HCT116 (cell line): ENCODE measurements at regions not wholly inside any gene's neighbourhood (a gene's known extent, or its start where the extent isn't known, plus 50 kb on each side); places are given as distances from the start of the nearest gene placed in this dataset.

Experiments
- ATAC-seq: fragments of 200-7000 bp; cut with Tn5 transposase; 2 replicates; pipeline ENCODE4 v1.9.1; 2020; ENCODE audit warnings: mild to moderate bottlenecking, moderate library complexity
- BruUV-seq: library from RNA; stranded (reverse); fragments of 400-500 nt; replicated peaks from 2 replicates; lab custom pipeline; 2021; lab: Mats Ljungman, UMichigan
- CTCF ChIA-PET: fragments of 300-600 bp; sonication (Branson Sonifier 250); formaldehyde crosslinking; loops from one replicate; lab custom pipeline; 2021; ENCODE audit warnings: antibody characterized with exemption; lab: Charles Lee
- POLR2A ChIA-PET: fragments of 300-600, 350-600 bp; sonication (Branson Sonifier 250); formaldehyde crosslinking; loops from one replicate; lab custom pipeline; 2021; ENCODE audit warnings: antibody characterized with exemption; lab: Charles Lee
- RAD21 ChIA-PET, 2 experiments: fragments of 300-600 bp; sonication (Branson Sonifier 250); formaldehyde crosslinking; loops; one replicate each; lab custom pipeline; 2023; ENCODE audit warnings: low total read pairs in 2 of 2; ENCODE audit not compliant: uncharacterized antibody in 2 of 2, unreplicated experiment in 2 of 2, low non-redundant PET in 1 of 2; lab: Charles Lee
- DNase-seq: peaks from one replicate; pipeline ENCODE4 v3.0.0-alpha.2; 2010; ENCODE audit warnings: low read depth, low spot score
- H2AFZ ChIP-seq: fragments of 200-600 bp; shearing (Covaris generic), sonication (generic); 2 replicates; pipeline ENCODE4 v1.6.1; 2017; ENCODE audit warnings: low read depth, mixed run types, mixed read lengths, antibody characterized with exemption, low read length; ENCODE audit not compliant: poor library complexity, severe bottlenecking
- H3K27ac ChIP-seq: 2 replicates; pipeline ENCODE4 v1.5.1; 2012; ENCODE audit warnings: low read depth, low read length
- H3K27me3 ChIP-seq: fragments of 200-600 bp; sonication (generic); 2 replicates; pipeline ENCODE4 v1.6.1; 2016; ENCODE audit warnings: mixed run types, low read length, mixed read lengths; ENCODE audit not compliant: insufficient read depth
- H3K36me3 ChIP-seq, 2 experiments: fragments of 200-500 bp in 1 of 2; fragments of 200-600 bp in 1 of 2; sonication (Bioruptor generic) in 1 of 2; sonication (generic) in 1 of 2; 2 replicates each; pipeline versions ENCODE4 v1.5.1 to v1.6.1; 2014 to 2016; ENCODE audit warnings: low read length in 2 of 2, inconsistent platforms in 1 of 2, mixed read lengths in 1 of 2, mixed run types in 1 of 2; ENCODE audit not compliant: insufficient read depth in 2 of 2, control insufficient read depth in 1 of 2
- H3K4me1 ChIP-seq, 2 experiments: fragments of 200-600 bp in 1 of 2; sonication (generic) in 1 of 2; 2 replicates each; pipeline versions ENCODE4 v1.5.1 to v1.6.1; 2012 to 2017; ENCODE audit warnings: low read length in 2 of 2, inconsistent platforms in 1 of 2, mild to moderate bottlenecking in 1 of 2, mixed read lengths in 1 of 2, mixed run types in 1 of 2, moderate library complexity in 1 of 2; ENCODE audit not compliant: insufficient read depth in 2 of 2, control insufficient read depth in 1 of 2
- H3K4me2 ChIP-seq: fragments of 200-600 bp; sonication (generic); 2 replicates; pipeline ENCODE4 v1.6.1; 2017; ENCODE audit warnings: mixed run types, low read length, mixed read lengths
- H3K4me3 ChIP-seq, 2 experiments: fragments of 200-600 bp in 1 of 2; sonication (generic) in 1 of 2; replicated peaks in 1 of 2; 2 replicates each; pipeline ENCODE4 v1.5.1; 2011 to 2016; ENCODE audit warnings: low read length in 2 of 2, control low read depth in 1 of 2, low read depth in 1 of 2, mild to moderate bottlenecking in 1 of 2, mixed read lengths in 1 of 2, mixed run types in 1 of 2
- H3K79me2 ChIP-seq: fragments of 200-600 bp; sonication (generic); 2 replicates; pipeline ENCODE4 v1.6.1; 2017; ENCODE audit warnings: mild to moderate bottlenecking, mixed run types, low read length, moderate library complexity, mixed read lengths; ENCODE audit not compliant: insufficient read depth
- H3K9ac ChIP-seq: fragments of 200-600 bp; sonication (generic); 2 replicates; pipeline ENCODE4 v1.6.1; 2016; ENCODE audit warnings: low read length, mixed read lengths
- H3K9me2 ChIP-seq: fragments of 200-600 bp; sonication (generic), shearing (Covaris generic); 2 replicates; pipeline ENCODE4 v1.6.1; 2017; ENCODE audit warnings: mixed run types, mild to moderate bottlenecking, moderate library complexity; ENCODE audit not compliant: insufficient read depth
- H3K9me3 ChIP-seq, 2 experiments: fragments of 200-500 bp in 1 of 2; fragments of 200-600 bp in 1 of 2; sonication (Bioruptor generic) in 1 of 2; sonication (generic) in 1 of 2; 2 replicates each; pipeline ENCODE4 v1.6.1; 2014 to 2017; ENCODE audit warnings: low read length in 2 of 2, mixed read lengths in 2 of 2, inconsistent platforms in 1 of 2, low read depth in 1 of 2, mild to moderate bottlenecking in 1 of 2, mixed run types in 1 of 2, moderate library complexity in 1 of 2; ENCODE audit not compliant: control insufficient read depth in 1 of 2, insufficient read depth in 1 of 2
- H4K20me1 ChIP-seq: fragments of 200-600 bp; sonication (generic), shearing (Covaris generic); 2 replicates; pipeline ENCODE4 v1.6.1; 2017; ENCODE audit warnings: mixed run types, mild to moderate bottlenecking, moderate library complexity; ENCODE audit not compliant: insufficient read depth
- CBX3 ChIP-seq: IDR thresholded peaks from 2 replicates; pipeline ENCODE4 v1.6.1; 2012; ENCODE audit warnings: low read depth
- CEBPB ChIP-seq: IDR thresholded peaks from 2 replicates; pipeline ENCODE4 v1.6.1; 2012; ENCODE audit warnings: low read depth
- ELF1 ChIP-seq: IDR thresholded peaks from 2 replicates; pipeline ENCODE4 v1.6.1; 2012; ENCODE audit warnings: low read depth, borderline replicate concordance
- EZH2phosphoT487 ChIP-seq: fragments of 200-600 bp; IDR thresholded peaks from 2 replicates; pipeline ENCODE4 v1.6.1; 2018; ENCODE audit warnings: antibody characterized with exemption, borderline replicate concordance
- FOSL1 ChIP-seq: IDR thresholded peaks from 2 replicates; pipeline ENCODE4 v1.6.1; 2012; ENCODE audit warnings: low read depth
- JUND ChIP-seq: IDR thresholded peaks from 2 replicates; pipeline ENCODE4 v1.6.1; 2012
- POLR2A ChIP-seq: IDR thresholded peaks from 2 replicates; pipeline ENCODE4 v1.7.0; 2011; ENCODE audit warnings: borderline replicate concordance; ENCODE audit not compliant: insufficient read depth, insufficient read length; ENCODE audit errors: extremely low read depth
- POLR2AphosphoS5 ChIP-seq: IDR thresholded peaks from 2 replicates; pipeline ENCODE4 v1.6.1; 2011; ENCODE audit warnings: mild to moderate bottlenecking, low read depth, low read length, moderate library complexity
- RAD21 ChIP-seq: IDR thresholded peaks from 2 replicates; pipeline ENCODE4 v1.6.1; 2012; ENCODE audit warnings: low read depth, mild to moderate bottlenecking
- SIN3A ChIP-seq: IDR thresholded peaks from 2 replicates; pipeline ENCODE4 v1.6.1; 2012; ENCODE audit warnings: low read depth
- SP1 ChIP-seq: IDR thresholded peaks from 2 replicates; pipeline ENCODE4 v1.6.1; 2012; ENCODE audit warnings: low read depth
- SRF ChIP-seq: IDR thresholded peaks from 2 replicates; pipeline ENCODE4 v1.6.1; 2012; ENCODE audit warnings: low read depth
- ZFX ChIP-seq: fragments of 450-650 bp; IDR thresholded peaks from 2 replicates; pipeline ENCODE4 v1.6.1; 2017
- intact Hi-C: fragments of 100-400 bp; cut with micrococcal nuclease; formaldehyde crosslinking; loops from 2 replicates; pipeline ENCODE4 v1.10.0; 2022
- TF ChIP-seq, protein P1 (sequence below): IDR thresholded peaks from 2 replicates; pipeline ENCODE4 v1.6.1; 2011; ENCODE audit warnings: mild to moderate bottlenecking, low read length, moderate library complexity; ENCODE audit not compliant: insufficient replicate concordance; ENCODE audit errors: extremely low read depth
- TF ChIP-seq, protein P2 (sequence below): IDR thresholded peaks from 2 replicates; pipeline ENCODE4 v1.6.1; 2012
- TF ChIP-seq, protein P3 (sequence below), 3 experiments: fragments of 200-600 bp in 1 of 3; sonication (generic) in 1 of 3; IDR thresholded peaks in 2 of 3; conservative IDR thresholded peaks in 1 of 3; 2 replicates each; pipeline ENCODE4 v1.5.1; 2012 to 2017; ENCODE audit warnings: low read depth in 2 of 3, low read length in 2 of 3, antibody characterized with exemption in 1 of 3, borderline replicate concordance in 1 of 3, control low read depth in 1 of 3, mild to moderate bottlenecking in 1 of 3, mixed read lengths in 1 of 3, mixed run types in 1 of 3, moderate library complexity in 1 of 3; ENCODE audit not compliant: insufficient read depth in 1 of 3
- TF ChIP-seq, protein P4 (sequence below): IDR thresholded peaks from 2 replicates; pipeline ENCODE4 v1.6.1; 2012

DNA sequence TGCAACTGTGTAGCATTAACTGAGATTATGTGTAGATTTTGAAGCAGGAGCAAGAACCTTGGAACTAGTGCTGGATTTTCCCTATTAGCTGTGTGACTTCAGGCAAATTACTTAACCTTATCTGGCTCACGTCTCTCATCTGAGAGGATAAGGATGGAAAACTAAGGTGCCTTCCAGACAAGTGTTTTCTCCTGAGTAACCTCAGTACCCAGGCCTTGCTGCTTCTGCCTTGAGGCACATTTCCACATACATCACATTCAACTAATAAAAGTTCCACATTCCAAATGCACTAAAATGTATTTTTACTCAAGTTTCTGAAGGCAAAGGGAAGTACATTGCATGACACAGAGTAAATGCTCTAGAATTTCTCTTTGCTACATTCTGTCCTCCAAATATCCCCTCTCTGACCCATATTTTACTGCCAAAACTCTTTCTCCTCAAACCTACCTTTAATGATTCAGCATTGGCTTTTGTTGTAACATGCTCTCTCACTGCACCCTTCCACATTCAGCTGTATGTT, 195.4 kb upstream of the ADGRL3 start:
- DNase-seq (no peak), ATAC-seq (no peak)
- Histone ChIP-seq H3K27me3 (no peaks in the 10 kb centered on the region), H3K27ac (no peak overlapping the region), H3K4me3 (no peak overlapping the region), H3K9ac (no peak overlapping the region), H3K36me3 (no peaks in the 10 kb centered on the region), H3K4me2 (no peak overlapping the region), H3K9me2 (no peaks in the 10 kb centered on the region), H3K4me1 (no peaks in the 10 kb centered on the region), H3K9me3 (peaks cover 0 to 41% of the 10 kb centered on the region in 2 experiments; a peak in 2 of 4 replicates), H4K20me1 (no peaks in the 10 kb centered on the region), H2AFZ (no peak overlapping the region), H3K79me2 (no peaks in the 10 kb centered on the region)
- intact Hi-C loops: no loop called here
- TF ChIP-seq CEBPB (no peak), POLR2A (no peak), RAD21 (no peak), ZFX (no peak), SRF (no peak), SP1 (no peak), JUND (no peak), ELF1 (no peak), FOSL1 (no peak), CBX3 (no peak), SIN3A (no peak), POLR2AphosphoS5 (no peak), EZH2phosphoT487 (no peak)
- TF ChIP-seq, protein P1, sequence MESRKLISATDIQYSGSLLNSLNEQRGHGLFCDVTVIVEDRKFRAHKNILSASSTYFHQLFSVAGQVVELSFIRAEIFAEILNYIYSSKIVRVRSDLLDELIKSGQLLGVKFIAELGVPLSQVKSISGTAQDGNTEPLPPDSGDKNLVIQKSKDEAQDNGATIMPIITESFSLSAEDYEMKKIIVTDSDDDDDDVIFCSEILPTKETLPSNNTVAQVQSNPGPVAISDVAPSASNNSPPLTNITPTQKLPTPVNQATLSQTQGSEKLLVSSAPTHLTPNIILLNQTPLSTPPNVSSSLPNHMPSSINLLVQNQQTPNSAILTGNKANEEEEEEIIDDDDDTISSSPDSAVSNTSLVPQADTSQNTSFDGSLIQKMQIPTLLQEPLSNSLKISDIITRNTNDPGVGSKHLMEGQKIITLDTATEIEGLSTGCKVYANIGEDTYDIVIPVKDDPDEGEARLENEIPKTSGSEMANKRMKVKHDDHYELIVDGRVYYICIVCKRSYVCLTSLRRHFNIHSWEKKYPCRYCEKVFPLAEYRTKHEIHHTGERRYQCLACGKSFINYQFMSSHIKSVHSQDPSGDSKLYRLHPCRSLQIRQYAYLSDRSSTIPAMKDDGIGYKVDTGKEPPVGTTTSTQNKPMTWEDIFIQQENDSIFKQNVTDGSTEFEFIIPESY: no peak
- TF ChIP-seq, protein P2, sequence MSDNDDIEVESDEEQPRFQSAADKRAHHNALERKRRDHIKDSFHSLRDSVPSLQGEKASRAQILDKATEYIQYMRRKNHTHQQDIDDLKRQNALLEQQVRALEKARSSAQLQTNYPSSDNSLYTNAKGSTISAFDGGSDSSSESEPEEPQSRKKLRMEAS: no peak
- TF ChIP-seq, protein P3, sequence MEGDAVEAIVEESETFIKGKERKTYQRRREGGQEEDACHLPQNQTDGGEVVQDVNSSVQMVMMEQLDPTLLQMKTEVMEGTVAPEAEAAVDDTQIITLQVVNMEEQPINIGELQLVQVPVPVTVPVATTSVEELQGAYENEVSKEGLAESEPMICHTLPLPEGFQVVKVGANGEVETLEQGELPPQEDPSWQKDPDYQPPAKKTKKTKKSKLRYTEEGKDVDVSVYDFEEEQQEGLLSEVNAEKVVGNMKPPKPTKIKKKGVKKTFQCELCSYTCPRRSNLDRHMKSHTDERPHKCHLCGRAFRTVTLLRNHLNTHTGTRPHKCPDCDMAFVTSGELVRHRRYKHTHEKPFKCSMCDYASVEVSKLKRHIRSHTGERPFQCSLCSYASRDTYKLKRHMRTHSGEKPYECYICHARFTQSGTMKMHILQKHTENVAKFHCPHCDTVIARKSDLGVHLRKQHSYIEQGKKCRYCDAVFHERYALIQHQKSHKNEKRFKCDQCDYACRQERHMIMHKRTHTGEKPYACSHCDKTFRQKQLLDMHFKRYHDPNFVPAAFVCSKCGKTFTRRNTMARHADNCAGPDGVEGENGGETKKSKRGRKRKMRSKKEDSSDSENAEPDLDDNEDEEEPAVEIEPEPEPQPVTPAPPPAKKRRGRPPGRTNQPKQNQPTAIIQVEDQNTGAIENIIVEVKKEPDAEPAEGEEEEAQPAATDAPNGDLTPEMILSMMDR (IDR thresholded peaks at IDR 0.05 in 2 of 3, conservative IDR thresholded peaks at IDR 0.05 in 1 of 3; ENCODE audit: borderline replicate concordance in 1 of 3, insufficient read depth in 1 of 3, low read depth in 2 of 3, low read length in 2 of 3): no peak
- TF ChIP-seq, protein P4, sequence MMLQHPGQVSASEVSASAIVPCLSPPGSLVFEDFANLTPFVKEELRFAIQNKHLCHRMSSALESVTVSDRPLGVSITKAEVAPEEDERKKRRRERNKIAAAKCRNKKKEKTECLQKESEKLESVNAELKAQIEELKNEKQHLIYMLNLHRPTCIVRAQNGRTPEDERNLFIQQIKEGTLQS: no peak
- CTCF ChIA-PET: no interaction called here
- POLR2A ChIA-PET: no interaction called here
- no TSS peak for BruUV-seq
- RAD21 ChIA-PET: no interaction called here
